SU-DHL-6 (cell line): ENCODE measurements at regions not wholly inside any gene's neighbourhood (a gene's known extent, or its start where the extent isn't known, plus 50 kb on each side); places are given as distances from the start of the nearest gene placed in this dataset.

Source experiments
- CTCF ChIP-seq: fragments of 200-600 bp; sonication (generic); IDR thresholded peaks from one replicate; pipeline ENCODE4 v1.5.1; 2017; ENCODE audit warnings: antibody characterized with exemption, mild to moderate bottlenecking, low read length, moderate library complexity; ENCODE audit not compliant: insufficient read depth, poor library complexity, severe bottlenecking
- EZH2phosphoT487 ChIP-seq: fragments of 200-600 bp; sonication (generic), shearing (Covaris generic); conservative IDR thresholded peaks from 2 replicates; pipeline ENCODE4 v1.6.1; 2018; ENCODE audit warnings: mild to moderate bottlenecking, antibody characterized with exemption, low read length, moderate library complexity, mixed read lengths

- TF ChIP-seq CTCF (no peak), EZH2phosphoT487 (no peak)
Observed at GRCh38 chr4:104166749-104167148, 327.9 kb downstream of the CXXC4 start.
